Kidney (tissue), 13 donors: ENCODE measurements at regions not wholly inside any gene's neighbourhood (a gene's known extent, or its start where the extent isn't known, plus 50 kb on each side); places are given as distances from the start of the nearest gene placed in this dataset.

Experiments
- DNase-seq, 5 donors: peaks; one replicate each; pipeline ENCODE4 v3.0.0-alpha.2; 2013 to 2020
- FAIRE-seq: peaks from 2 replicates; lab custom pipeline; 2012; peaks lifted over from hg19 to GRCh38; lab: Jason Lieb, UNC
- H3K27ac ChIP-seq, 2 donors: one replicate each; pipeline ENCODE4 v1.7.0; 2013; ENCODE audit warnings: low read depth in 2 of 2, low read length in 2 of 2, inconsistent platforms in 1 of 2
- H3K27me3 ChIP-seq: one replicate; pipeline ENCODE4 v1.7.1; 2013; ENCODE audit warnings: low read length, inconsistent platforms; ENCODE audit not compliant: control insufficient read depth, insufficient read depth
- H3K36me3 ChIP-seq, 3 donors: one replicate each; pipeline versions ENCODE4 v1.7.0 to v1.7.1; 2013; ENCODE audit warnings: low read length in 3 of 3, control low read depth in 1 of 3, inconsistent platforms in 1 of 3; ENCODE audit not compliant: insufficient read depth in 3 of 3, control insufficient read depth in 2 of 3
- H3K4me1 ChIP-seq, 3 donors: one replicate each; pipeline versions ENCODE4 v1.7.0 to v1.7.1; 2013; ENCODE audit warnings: low read length in 3 of 3, inconsistent platforms in 1 of 3, low read depth in 1 of 3; ENCODE audit not compliant: control insufficient read depth in 2 of 3, insufficient read depth in 2 of 3
- H3K4me3 ChIP-seq, 3 donors: one replicate each; pipeline versions ENCODE4 v1.7.0 to v1.8.1; 2013; ENCODE audit warnings: low read length in 3 of 3, control low read depth in 1 of 3, inconsistent platforms in 1 of 3
- H3K9ac ChIP-seq, 3 donors: one replicate each; pipeline versions ENCODE4 v1.7.0 to v1.7.1; 2013; ENCODE audit warnings: low read length in 3 of 3, control low read depth in 1 of 3, inconsistent platforms in 1 of 3
- H3K9me3 ChIP-seq, 3 donors: one replicate each; pipeline versions ENCODE4 v1.7.0 to v1.7.1; 2013; ENCODE audit warnings: low read length in 3 of 3, control low read depth in 1 of 3, inconsistent platforms in 1 of 3; ENCODE audit not compliant: control insufficient read depth in 2 of 3, insufficient read depth in 1 of 3
- intact Hi-C: fragments of 100-400 bp; cut with DNase I; formaldehyde crosslinking; loops from one replicate; pipeline ENCODE4 v1.11.1; 2022
- TF ChIP-seq, protein P1 (sequence below): IDR thresholded peaks from 3 replicates; pipeline ENCODE4 v1.5.1; 2012; ENCODE audit warnings: mild to moderate bottlenecking, moderate library complexity, borderline replicate concordance; ENCODE audit not compliant: insufficient read depth; ENCODE audit errors: extremely low read depth
- donor health status: control.
- donor health status: control.
- donor health status: control.
- donor health status: control.
- donor health status: control.
- donor health status: DM: yes; HTN: yes; CAD: no.
- donor health status: Normal renal cell carcinoma (clear cell type).

- H3K27me3 ChIP-seq, result no peaks in the 10 kb centered on the region
- TF ChIP-seq, protein P1, sequence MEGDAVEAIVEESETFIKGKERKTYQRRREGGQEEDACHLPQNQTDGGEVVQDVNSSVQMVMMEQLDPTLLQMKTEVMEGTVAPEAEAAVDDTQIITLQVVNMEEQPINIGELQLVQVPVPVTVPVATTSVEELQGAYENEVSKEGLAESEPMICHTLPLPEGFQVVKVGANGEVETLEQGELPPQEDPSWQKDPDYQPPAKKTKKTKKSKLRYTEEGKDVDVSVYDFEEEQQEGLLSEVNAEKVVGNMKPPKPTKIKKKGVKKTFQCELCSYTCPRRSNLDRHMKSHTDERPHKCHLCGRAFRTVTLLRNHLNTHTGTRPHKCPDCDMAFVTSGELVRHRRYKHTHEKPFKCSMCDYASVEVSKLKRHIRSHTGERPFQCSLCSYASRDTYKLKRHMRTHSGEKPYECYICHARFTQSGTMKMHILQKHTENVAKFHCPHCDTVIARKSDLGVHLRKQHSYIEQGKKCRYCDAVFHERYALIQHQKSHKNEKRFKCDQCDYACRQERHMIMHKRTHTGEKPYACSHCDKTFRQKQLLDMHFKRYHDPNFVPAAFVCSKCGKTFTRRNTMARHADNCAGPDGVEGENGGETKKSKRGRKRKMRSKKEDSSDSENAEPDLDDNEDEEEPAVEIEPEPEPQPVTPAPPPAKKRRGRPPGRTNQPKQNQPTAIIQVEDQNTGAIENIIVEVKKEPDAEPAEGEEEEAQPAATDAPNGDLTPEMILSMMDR, result no peak
- DNase-seq, result no peak
- no peaks in the 10 kb centered on the region for H3K36me3 ChIP-seq
- no peak for FAIRE-seq
- no peak overlapping the region for H3K9ac ChIP-seq
- intact Hi-C loops, result no loop called here
- no peak overlapping the region for H3K4me3 ChIP-seq
- no peak overlapping the region for H3K27ac ChIP-seq
- H3K9me3 ChIP-seq, result no peaks in the 10 kb centered on the region
- H3K4me1 ChIP-seq, result peaks cover 0 to 5% (median 4%) of the 10 kb centered on the region in 3 donors
Measured at GRCh38 chr2:236733156-236733555, 163.5 kb downstream of the ACKR3 start.

DNA sequence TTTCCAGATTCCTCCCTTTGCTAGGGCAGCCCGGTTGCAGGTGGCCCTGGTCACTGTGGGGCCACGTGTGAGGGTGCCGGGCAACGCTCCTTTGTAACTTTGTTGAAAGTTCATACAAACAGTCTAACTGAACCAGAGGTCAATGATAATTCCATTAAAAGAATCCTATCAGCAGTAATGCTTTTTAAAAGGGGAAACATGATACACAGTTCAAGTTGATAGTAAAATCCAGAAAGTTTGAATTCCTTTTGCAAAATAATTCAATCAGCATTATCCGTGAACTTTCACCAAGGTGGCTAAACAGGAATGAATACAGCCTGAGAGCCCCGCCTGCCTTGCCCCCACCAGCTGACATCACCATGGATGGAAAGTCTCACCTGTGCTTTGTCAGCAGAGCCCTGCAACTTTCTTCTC lies 166.2 kb downstream of the ACKR3 start:
- Histone ChIP-seq H3K27me3 (no peaks in the 10 kb centered on the region), H3K36me3 (no peaks in the 10 kb centered on the region), H3K27ac (no peak overlapping the region), H3K4me3 (no peak overlapping the region), H3K4me1 (peaks cover 0 to 2% (median under 1%) of the 10 kb centered on the region in 3 donors), H3K9ac (no peak overlapping the region), H3K9me3 (no peaks in the 10 kb centered on the region)
- TF ChIP-seq, protein P1, result no peak
- DNase-seq (no peak), FAIRE-seq (no peak)
- intact Hi-C loops, result no loop called here

GRCh38 chr2:236738030-236738429 lies 168.4 kb downstream of the ACKR3 start:
- TF ChIP-seq, protein P1, result no peak

GRCh38 chr2:236738896-236739295 lies 169.3 kb downstream of the ACKR3 start:
- Histone ChIP-seq H3K36me3 (no peaks in the 10 kb centered on the region), H3K4me3 (no peak overlapping the region), H3K27me3 (no peaks in the 10 kb centered on the region), H3K27ac (no peak overlapping the region), H3K4me1 (peaks cover 0 to 5% (median 0%) of the 10 kb centered on the region in 3 donors), H3K9ac (no peak overlapping the region), H3K9me3 (no peaks in the 10 kb centered on the region)
- intact Hi-C loops, result no loop called here
- FAIRE-seq (no peak), DNase-seq (no peak)
- TF ChIP-seq, protein P1, result no peak

More at GRCh38 chr2:236738030-236738429, 168.4 kb downstream of the ACKR3 start:
- Histone ChIP-seq H3K27me3 (no peaks in the 10 kb centered on the region), H3K27ac (no peak overlapping the region), H3K9ac (no peak overlapping the region), H3K9me3 (no peaks in the 10 kb centered on the region), H3K4me1 (peaks cover 0 to 5% (median 0%) of the 10 kb centered on the region in 3 donors), H3K4me3 (no peak overlapping the region), H3K36me3 (no peaks in the 10 kb centered on the region)
- no peak for FAIRE-seq
- intact Hi-C loops, result no loop called here
- DNase-seq, result no peak
